NT2/D1 (cell line): ENCODE measurements at regions not wholly inside any gene's neighbourhood (a gene's known extent, or its start where the extent isn't known, plus 50 kb on each side); places are given as distances from the start of the nearest gene placed in this dataset.

Experiments
- SUZ12 ChIP-seq: IDR thresholded peaks from 2 replicates; pipeline ENCODE4 v1.6.1; 2011; ENCODE audit not compliant: insufficient read length, insufficient read depth; ENCODE audit errors: extremely low read depth
- YY1 ChIP-seq: IDR thresholded peaks from 2 replicates; pipeline ENCODE4 v1.6.1; 2011; ENCODE audit not compliant: insufficient read length, insufficient read depth
- ZNF274 ChIP-seq: IDR thresholded peaks from 2 replicates; pipeline ENCODE4 v1.6.1; 2011; ENCODE audit warnings: mild to moderate bottlenecking, low read depth, low read length

DNA sequence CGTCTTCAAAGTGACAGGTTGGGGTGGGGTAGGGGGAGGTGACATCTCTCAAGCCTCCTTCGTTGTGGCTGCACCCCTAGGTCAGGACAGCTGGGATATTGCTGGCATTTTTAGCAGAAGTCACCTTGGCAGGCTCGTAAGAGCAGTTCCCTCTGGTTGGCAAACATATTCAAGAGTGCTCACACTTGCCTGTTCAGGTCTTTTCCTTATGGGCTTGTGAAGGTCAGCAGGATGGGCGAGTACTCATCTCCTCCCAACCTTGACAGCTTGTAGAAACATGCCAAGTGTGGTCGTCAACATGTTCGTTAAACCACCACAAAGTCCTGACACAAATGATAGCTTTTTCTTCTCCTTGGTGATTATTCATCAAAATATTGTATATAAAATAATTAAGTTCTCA lies 113.6 kb downstream of the HDGFL1 start:
- TF ChIP-seq YY1 = no peak
- no peak for TF ChIP-seq ZNF274
- no peak for TF ChIP-seq SUZ12
